GM23338 (cell line): ENCODE measurements at regions not wholly inside any gene's neighbourhood (a gene's known extent, or its start where the extent isn't known, plus 50 kb on each side); places are given as distances from the start of the nearest gene placed in this dataset.

Source experiments
- ATAC-seq: fragments of 200-7000 bp; cut with Tn5 transposase; 3 replicates; pipeline ENCODE4 v1.9.1; 2020
- DNase-seq: peaks from one replicate; pipeline ENCODE4 v3.0.0-alpha.2; 2015; ENCODE audit warnings: low spot score
- H2AFZ ChIP-seq: fragments of 200-600 bp; sonication (generic); 2 replicates; pipeline ENCODE4 v1.8.0; 2016; ENCODE audit warnings: antibody characterized with exemption, mild to moderate bottlenecking, moderate library complexity
- H3F3A ChIP-seq: fragments of 200-600 bp; sonication (generic); replicated peaks from 2 replicates; pipeline ENCODE4 v1.8.0; 2017; ENCODE audit warnings: antibody characterized with exemption, mixed run types, low read depth
- H3K27ac ChIP-seq: fragments of 200-600 bp; sonication (generic); 2 replicates; pipeline ENCODE4 v1.6.1; 2016; ENCODE audit warnings: low read depth
- H3K27me3 ChIP-seq: fragments of 200-600 bp; sonication (generic); 2 replicates; pipeline ENCODE4 v1.8.0; 2016; ENCODE audit warnings: mild to moderate bottlenecking, mixed run types, moderate library complexity; ENCODE audit not compliant: insufficient read depth
- H3K36me3 ChIP-seq: fragments of 200-600 bp; sonication (generic); 2 replicates; pipeline ENCODE4 v1.8.0; 2016; ENCODE audit warnings: mild to moderate bottlenecking; ENCODE audit not compliant: insufficient read depth
- H3K4me1 ChIP-seq: fragments of 200-600 bp; sonication (generic); 2 replicates; pipeline ENCODE4 v1.8.0; 2016; ENCODE audit warnings: mild to moderate bottlenecking, moderate library complexity; ENCODE audit not compliant: insufficient read depth
- H3K4me2 ChIP-seq: fragments of 200-600 bp; sonication (generic); 2 replicates; pipeline ENCODE4 v1.7.1; 2017; ENCODE audit warnings: mixed run types
- H3K4me3 ChIP-seq: fragments of 200-600 bp; sonication (generic); 2 replicates; pipeline ENCODE4 v1.6.1; 2016; ENCODE audit warnings: mixed run types
- H3K79me2 ChIP-seq: fragments of 200-600 bp; sonication (generic); replicated peaks from 2 replicates; pipeline ENCODE4 v1.8.0; 2017; ENCODE audit warnings: mild to moderate bottlenecking; ENCODE audit not compliant: insufficient read depth
- H3K9me2 ChIP-seq: fragments of 200-600 bp; sonication (generic); 2 replicates; pipeline ENCODE4 v1.8.0; 2017; ENCODE audit not compliant: insufficient read depth
- H4K20me1 ChIP-seq: fragments of 200-600 bp; sonication (generic); replicated peaks from 2 replicates; pipeline ENCODE4 v1.8.0; 2017; ENCODE audit warnings: mild to moderate bottlenecking; ENCODE audit not compliant: insufficient read depth
- H3K27ac Mint-ChIP-seq: 2 replicates; pipeline ENCODE4 v1.8.0; 2020; ENCODE audit warnings: inconsistent platforms, mild to moderate bottlenecking, moderate library complexity, mixed read lengths
- H3K27me3 Mint-ChIP-seq: 3 replicates; pipeline ENCODE4 v1.8.0; 2022; ENCODE audit warnings: low read depth, mild to moderate bottlenecking, moderate library complexity, mixed read lengths, inconsistent platforms; ENCODE audit not compliant: insufficient read depth, poor library complexity
- H3K36me3 Mint-ChIP-seq: 3 replicates; pipeline ENCODE4 v1.8.0; 2021; ENCODE audit warnings: low read depth, mild to moderate bottlenecking, inconsistent platforms, moderate library complexity, mixed read lengths
- H3K4me1 Mint-ChIP-seq: 3 replicates; pipeline ENCODE4 v1.8.0; 2020; ENCODE audit warnings: mild to moderate bottlenecking, inconsistent platforms, mixed read lengths
- H3K4me3 Mint-ChIP-seq: 3 replicates; pipeline ENCODE4 v1.8.0; 2021; ENCODE audit warnings: moderate library complexity, mild to moderate bottlenecking, inconsistent platforms, mixed read lengths
- H3K9me3 Mint-ChIP-seq: 3 replicates; pipeline ENCODE4 v1.8.0; 2020; ENCODE audit warnings: moderate library complexity, mild to moderate bottlenecking, inconsistent platforms, mixed read lengths
- CREB1 ChIP-seq: fragments of 250-450 bp; sonication (Bioruptor Pico); IDR thresholded peaks from 2 replicates; pipeline ENCODE4 v1.5.0; 2020; ENCODE audit warnings: low read depth, mild to moderate bottlenecking, moderate library complexity
- ETS1 ChIP-seq: IDR thresholded peaks from 2 replicates; pipeline ENCODE4 v1.6.1; 2016; ENCODE audit warnings: antibody characterized with exemption
- EZH2 ChIP-seq: fragments of 200-600 bp; sonication (generic); IDR thresholded peaks from one replicate; pipeline ENCODE4 v1.8.0; 2017; ENCODE audit warnings: antibody characterized with exemption, mild to moderate bottlenecking, low read depth; ENCODE audit not compliant: unreplicated experiment
- EZH2phosphoT487 ChIP-seq: fragments of 200-600 bp; sonication (generic); IDR thresholded peaks from one replicate; pipeline ENCODE4 v1.8.1; 2018; ENCODE audit warnings: antibody characterized with exemption; ENCODE audit not compliant: unreplicated experiment
- JUNB ChIP-seq: IDR thresholded peaks from one replicate; pipeline ENCODE4 v1.6.1; 2016; ENCODE audit warnings: antibody characterized with exemption; ENCODE audit not compliant: unreplicated experiment
- NANOG ChIP-seq: IDR thresholded peaks from 2 replicates; pipeline ENCODE4 v1.6.1; 2016; ENCODE audit warnings: antibody characterized with exemption, borderline replicate concordance
- POLR2AphosphoS5 ChIP-seq: IDR thresholded peaks from 2 replicates; pipeline ENCODE4 v1.6.1; 2016; ENCODE audit warnings: antibody characterized with exemption, low read depth
- STAT1 ChIP-seq: IDR thresholded peaks from one replicate; pipeline ENCODE4 v1.6.1; 2016; ENCODE audit warnings: antibody characterized with exemption; ENCODE audit not compliant: unreplicated experiment
- ZNF114 ChIP-seq: fragments of 250-450 bp; sonication (Bioruptor Pico); IDR thresholded peaks from 2 replicates; pipeline ENCODE4 v1.5.0; 2020; ENCODE audit warnings: mild to moderate bottlenecking, moderate library complexity
- ZNF331 ChIP-seq: fragments of 250-450 bp; sonication (Bioruptor Pico); IDR thresholded peaks from 2 replicates; pipeline ENCODE4 v1.5.0; 2020; ENCODE audit warnings: low read depth, mild to moderate bottlenecking, moderate library complexity
- TF ChIP-seq, protein P1 (sequence below), 2 experiments: fragments of 200-600 bp in 1 of 2; sonication (generic) in 1 of 2; conservative IDR thresholded peaks; 2 replicates each; pipeline versions ENCODE4 v1.5.1 to v1.6.1; 2016 to 2017; ENCODE audit warnings: antibody characterized with exemption in 2 of 2, low read depth in 2 of 2, mild to moderate bottlenecking in 2 of 2, moderate library complexity in 1 of 2

DNA sequence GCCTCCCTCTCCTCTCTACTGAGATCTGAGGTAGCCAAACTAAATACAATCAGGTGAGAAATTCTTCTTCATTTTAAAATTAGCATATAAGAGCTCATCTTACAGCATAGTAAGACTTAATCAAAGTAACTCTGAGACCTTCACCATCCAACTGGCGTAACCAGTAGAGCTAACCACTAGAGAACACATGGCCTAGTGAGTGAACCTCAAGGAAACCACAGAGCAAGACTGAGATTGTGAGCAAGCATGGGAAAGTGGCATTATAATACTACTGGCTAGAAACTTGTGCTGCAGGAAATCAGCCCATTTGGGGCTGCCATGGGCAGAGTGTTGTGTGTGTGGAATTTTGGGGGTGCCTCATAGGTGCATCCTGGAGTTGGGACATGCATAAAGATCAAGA, 61.1 kb upstream of the SPHKAP start (continued):
- TF ChIP-seq, protein P1, sequence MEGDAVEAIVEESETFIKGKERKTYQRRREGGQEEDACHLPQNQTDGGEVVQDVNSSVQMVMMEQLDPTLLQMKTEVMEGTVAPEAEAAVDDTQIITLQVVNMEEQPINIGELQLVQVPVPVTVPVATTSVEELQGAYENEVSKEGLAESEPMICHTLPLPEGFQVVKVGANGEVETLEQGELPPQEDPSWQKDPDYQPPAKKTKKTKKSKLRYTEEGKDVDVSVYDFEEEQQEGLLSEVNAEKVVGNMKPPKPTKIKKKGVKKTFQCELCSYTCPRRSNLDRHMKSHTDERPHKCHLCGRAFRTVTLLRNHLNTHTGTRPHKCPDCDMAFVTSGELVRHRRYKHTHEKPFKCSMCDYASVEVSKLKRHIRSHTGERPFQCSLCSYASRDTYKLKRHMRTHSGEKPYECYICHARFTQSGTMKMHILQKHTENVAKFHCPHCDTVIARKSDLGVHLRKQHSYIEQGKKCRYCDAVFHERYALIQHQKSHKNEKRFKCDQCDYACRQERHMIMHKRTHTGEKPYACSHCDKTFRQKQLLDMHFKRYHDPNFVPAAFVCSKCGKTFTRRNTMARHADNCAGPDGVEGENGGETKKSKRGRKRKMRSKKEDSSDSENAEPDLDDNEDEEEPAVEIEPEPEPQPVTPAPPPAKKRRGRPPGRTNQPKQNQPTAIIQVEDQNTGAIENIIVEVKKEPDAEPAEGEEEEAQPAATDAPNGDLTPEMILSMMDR (conservative IDR thresholded peaks at IDR 0.05; ENCODE audit: low read depth in 2 of 2) = no peak
- TF ChIP-seq POLR2AphosphoS5 (no peak), ETS1 (no peak)

GRCh38 chr2:228239907-228240561, 58.5 kb upstream of the SPHKAP start:
- H3K9me2 ChIP-seq = no peaks in the 10 kb centered on the region

GRCh38 chr2:228239207-228239906, 57.9 kb upstream of the SPHKAP start:
- no peaks in the 10 kb centered on the region for H3K27me3 ChIP-seq
- H3K4me3 ChIP-seq = no peak overlapping the region
- H3K9me2 ChIP-seq = no peaks in the 10 kb centered on the region
- no peaks in the 10 kb centered on the region for H4K20me1 ChIP-seq
- no peak for ATAC-seq
- no peaks in the 10 kb centered on the region for H3K36me3 Mint-ChIP-seq
- H2AFZ ChIP-seq = no peak overlapping the region
- H3K79me2 ChIP-seq = no peaks in the 10 kb centered on the region
- no peaks in the 10 kb centered on the region for H3K4me1 ChIP-seq
- H3K4me2 ChIP-seq = no peak overlapping the region
- H3K27ac ChIP-seq = no peak overlapping the region
- H3F3A ChIP-seq = no peaks in the 10 kb centered on the region
- no peak overlapping the region for H3K27ac Mint-ChIP-seq
- no peak for DNase-seq
- no peaks in the 10 kb centered on the region for H3K4me1 Mint-ChIP-seq
- H3K36me3 ChIP-seq = no peaks in the 10 kb centered on the region
- H3K27me3 Mint-ChIP-seq = no peaks in the 10 kb centered on the region
- H3K4me3 Mint-ChIP-seq = no peak overlapping the region
- H3K9me3 Mint-ChIP-seq = no peaks in the 10 kb centered on the region
- TF ChIP-seq ZNF331 (CRISPR knock-in tag) (no peak), CREB1 (no peak), NANOG (no peak), JUNB (no peak), EZH2 (no peak), POLR2AphosphoS5 (no peak), EZH2phosphoT487 (no peak), ZNF114 (CRISPR knock-in tag) (no peak), STAT1 (no peak)
- TF ChIP-seq, protein P1 (conservative IDR thresholded peaks at IDR 0.05; ENCODE audit: low read depth in 2 of 2) = no peak

More at GRCh38 chr2:228239907-228240561, 58.5 kb upstream of the SPHKAP start:
- no peaks in the 10 kb centered on the region for H3K27me3 ChIP-seq
- ATAC-seq (no peak), DNase-seq (no peak)
- no peaks in the 10 kb centered on the region for H3F3A ChIP-seq
- H3K36me3 ChIP-seq = no peaks in the 10 kb centered on the region
- H3K4me2 ChIP-seq = no peak overlapping the region
- H3K79me2 ChIP-seq = no peaks in the 10 kb centered on the region
- H2AFZ ChIP-seq = no peak overlapping the region
- no peak overlapping the region for H3K4me3 ChIP-seq
- H3K9me3 Mint-ChIP-seq = no peaks in the 10 kb centered on the region
- H3K27ac ChIP-seq = no peak overlapping the region
- no peak for TF ChIP-seq STAT1
- TF ChIP-seq POLR2AphosphoS5 = no peak
- TF ChIP-seq JUNB = no peak
- TF ChIP-seq ZNF114 (CRISPR knock-in tag) = no peak
- H3K4me1 ChIP-seq = no peaks in the 10 kb centered on the region
- H3K27me3 Mint-ChIP-seq = no peaks in the 10 kb centered on the region
- H3K4me3 Mint-ChIP-seq = no peak overlapping the region
- H4K20me1 ChIP-seq = no peaks in the 10 kb centered on the region
- no peaks in the 10 kb centered on the region for H3K36me3 Mint-ChIP-seq
- no peak overlapping the region for H3K27ac Mint-ChIP-seq
- H3K4me1 Mint-ChIP-seq = no peaks in the 10 kb centered on the region
